Fibroblast of lung (primary cell): ENCODE measurements at regions not wholly inside any gene's neighbourhood (a gene's known extent, or its start where the extent isn't known, plus 50 kb on each side); places are given as distances from the start of the nearest gene placed in this dataset.

Experiments
- DNase-seq, 2 donors: peaks; one replicate each; pipeline versions ENCODE4 v3.0.0 to v3.0.0-alpha.2; 2010; ENCODE audit warnings: low read depth in 2 of 2
- H2AFZ ChIP-seq: 2 replicates; pipeline ENCODE4 v1.5.1; 2012; ENCODE audit warnings: low read length, control low read depth, inconsistent platforms
- H3K27ac ChIP-seq: 2 replicates; pipeline ENCODE4 v1.5.1; 2011; ENCODE audit warnings: low read length, control low read depth; ENCODE audit not compliant: insufficient read depth
- H3K27me3 ChIP-seq: 2 replicates; pipeline ENCODE4 v1.5.1; 2011; ENCODE audit warnings: mild to moderate bottlenecking, low read length; ENCODE audit not compliant: control insufficient read depth, insufficient read depth
- H3K36me3 ChIP-seq: 2 replicates; pipeline ENCODE4 v1.5.1; 2011; ENCODE audit warnings: low read length; ENCODE audit not compliant: control insufficient read depth, insufficient read depth
- H3K4me1 ChIP-seq: 2 replicates; pipeline ENCODE4 v1.5.1; 2011; ENCODE audit warnings: low read length; ENCODE audit not compliant: control insufficient read depth, insufficient read depth; ENCODE audit errors: extremely low read depth
- H3K4me2 ChIP-seq: 2 replicates; pipeline ENCODE4 v1.5.1; 2011; ENCODE audit warnings: low read length, control low read depth; ENCODE audit not compliant: insufficient read depth; ENCODE audit errors: extremely low read depth
- H3K4me3 ChIP-seq, 4 experiments: fragments of 200-600 bp in 1 of 4; sonication (generic) in 1 of 4; replicated peaks in 1 of 4; 2 replicates each; pipeline ENCODE4 v1.5.1; 2011 to 2016; ENCODE audit warnings: low read length in 4 of 4, low read depth in 3 of 4, mild to moderate bottlenecking in 3 of 4, control low read depth in 2 of 4, inconsistent platforms in 1 of 4, mixed read lengths in 1 of 4; ENCODE audit not compliant: insufficient read depth in 1 of 4; ENCODE audit errors: control extremely low read depth in 1 of 4
- H3K79me2 ChIP-seq: 2 replicates; pipeline ENCODE4 v1.5.1; 2012; ENCODE audit warnings: mild to moderate bottlenecking, low read length, inconsistent platforms; ENCODE audit not compliant: control insufficient read depth, insufficient read depth
- H3K9ac ChIP-seq: 2 replicates; pipeline ENCODE4 v1.5.1; 2011; ENCODE audit warnings: mild to moderate bottlenecking, low read length, control low read depth; ENCODE audit not compliant: insufficient read depth
- H3K9me3 ChIP-seq: 2 replicates; pipeline ENCODE4 v1.5.1; 2012; ENCODE audit warnings: low read depth, low read length; ENCODE audit not compliant: control insufficient read depth, insufficient read depth
- H4K20me1 ChIP-seq: 2 replicates; pipeline ENCODE4 v1.5.1; 2011; ENCODE audit warnings: low read length; ENCODE audit not compliant: control insufficient read depth, insufficient read depth; ENCODE audit errors: extremely low read depth
- CTCF ChIP-seq, 2 donors: IDR thresholded peaks in 1 of 2; conservative IDR thresholded peaks in 1 of 2; 1 replicate in 1 of 2; 2 replicates in 1 of 2; pipeline ENCODE4 v1.5.1; 2011 to 2012; ENCODE audit warnings: low read length in 2 of 2, control low read depth in 1 of 2, inconsistent platforms in 1 of 2, low read depth in 1 of 2, mild to moderate bottlenecking in 1 of 2
- EZH2 ChIP-seq: IDR thresholded peaks from 2 replicates; pipeline ENCODE4 v1.5.1; 2012; ENCODE audit warnings: low read length, control low read depth, mild to moderate bottlenecking; ENCODE audit errors: missing control alignments

- no peak for TF ChIP-seq CTCF (conservative IDR thresholded peaks at IDR 0.05 in 1 of 2, IDR thresholded peaks at IDR 0.05 in 1 of 2; ENCODE audit: low read depth in 1 of 2, low read length in 2 of 2)
- no peak for TF ChIP-seq EZH2
- no peaks in the 10 kb centered on the region for H3K27me3 ChIP-seq
- no peak for DNase-seq
Measured at GRCh38 chrX:39401483-39402110, 600.3 kb downstream of the MID1IP1 start.

GRCh38 chrX:39402158-39402557 is 600.9 kb downstream of the MID1IP1 start:
- Histone ChIP-seq H3K9ac (no peak overlapping the region), H3K27ac (no peak overlapping the region), H3K4me3 (no peak overlapping the region), H3K36me3 (no peaks in the 10 kb centered on the region), H3K4me2 (no peak overlapping the region), H3K9me3 (no peaks in the 10 kb centered on the region), H4K20me1 (no peaks in the 10 kb centered on the region), H3K4me1 (no peaks in the 10 kb centered on the region), H3K79me2 (no peaks in the 10 kb centered on the region), H2AFZ (no peak overlapping the region), H3K27me3 (no peaks in the 10 kb centered on the region)
- DNase-seq: no peak
- TF ChIP-seq EZH2 (no peak), CTCF (conservative IDR thresholded peaks at IDR 0.05 in 1 of 2, IDR thresholded peaks at IDR 0.05 in 1 of 2; ENCODE audit: low read depth in 1 of 2, low read length in 2 of 2) (no peak)

More at GRCh38 chrX:39401483-39402110, 600.3 kb downstream of the MID1IP1 start:
- Histone ChIP-seq H3K36me3 (no peaks in the 10 kb centered on the region), H3K27ac (no peak overlapping the region), H2AFZ (no peak overlapping the region), H3K79me2 (no peaks in the 10 kb centered on the region), H4K20me1 (no peaks in the 10 kb centered on the region), H3K4me3 (no peak overlapping the region), H3K9me3 (no peaks in the 10 kb centered on the region), H3K9ac (no peak overlapping the region), H3K4me2 (no peak overlapping the region), H3K4me1 (no peaks in the 10 kb centered on the region)

GRCh38 chrX:39406799-39407198 is 605.5 kb downstream of the MID1IP1 start:
- Histone ChIP-seq H3K27ac (no peak overlapping the region), H3K27me3 (no peaks in the 10 kb centered on the region), H3K9me3 (no peaks in the 10 kb centered on the region), H3K4me2 (no peak overlapping the region), H3K4me1 (no peaks in the 10 kb centered on the region), H3K79me2 (no peaks in the 10 kb centered on the region), H3K9ac (no peak overlapping the region), H2AFZ (no peak overlapping the region), H4K20me1 (no peaks in the 10 kb centered on the region), H3K4me3 (no peak overlapping the region), H3K36me3 (no peaks in the 10 kb centered on the region)
- no peak for TF ChIP-seq EZH2
- TF ChIP-seq CTCF (conservative IDR thresholded peaks at IDR 0.05 in 1 of 2, IDR thresholded peaks at IDR 0.05 in 1 of 2; ENCODE audit: low read depth in 1 of 2, low read length in 2 of 2): no peak
- DNase-seq: no peak
